Gastroesophageal sphincter (tissue), 4 donors: ENCODE measurements at regions not wholly inside any gene's neighbourhood (a gene's known extent, or its start where the extent isn't known, plus 50 kb on each side); places are given as distances from the start of the nearest gene placed in this dataset.

Source experiments
- ATAC-seq: fragments of 150-250 bp; one replicate; pipeline ENCODE4 v1.9.1; 2016; ENCODE audit warnings: mild to moderate bottlenecking, moderate library complexity
- H3K27ac ChIP-seq, 4 donors: fragments of 200-600 bp; sonication (generic) in 3 of 4; 1 replicate in 3 of 4; 2 replicates in 1 of 4; pipeline ENCODE4 v1.5.1; 2016 to 2019
- H3K27me3 ChIP-seq: fragments of 200-600 bp; sonication (generic); one replicate; pipeline ENCODE4 v1.5.1; 2019
- H3K36me3 ChIP-seq, 2 donors: fragments of 200-600 bp; sonication (generic); one replicate each; pipeline ENCODE4 v1.5.1; 2019; ENCODE audit warnings: control low read depth in 1 of 2
- H3K4me1 ChIP-seq, 3 donors: fragments of 200-600 bp; sonication (generic); 1 replicate in 2 of 3; 2 replicates in 1 of 3; pipeline ENCODE4 v1.5.1; 2016 to 2019; ENCODE audit warnings: control low read depth in 2 of 3
- H3K4me3 ChIP-seq, 2 donors: fragments of 200-600 bp; sonication (generic); one replicate each; pipeline ENCODE4 v1.5.1; 2019; ENCODE audit warnings: mild to moderate bottlenecking in 1 of 2, moderate library complexity in 1 of 2
- H3K9me3 ChIP-seq, 3 donors: fragments of 200-600 bp; sonication (generic); one replicate each; pipeline ENCODE4 v1.5.1; 2017 to 2019; ENCODE audit warnings: control low read depth in 2 of 3
- EP300 ChIP-seq: sonication (generic); formaldehyde crosslinking; IDR thresholded peaks from one replicate; pipeline ENCODE4 v1.6.1; 2017; ENCODE audit warnings: antibody characterized with exemption, mild to moderate bottlenecking
- POLR2A ChIP-seq, 2 donors: fragments of 450-650 bp; IDR thresholded peaks; one replicate each; pipeline ENCODE4 v1.6.1; 2017; ENCODE audit warnings: antibody characterized with exemption in 2 of 2, mild to moderate bottlenecking in 2 of 2, moderate library complexity in 1 of 2
- POLR2AphosphoS5 ChIP-seq: sonication (generic); formaldehyde crosslinking; IDR thresholded peaks from one replicate; pipeline ENCODE4 v1.6.1; 2017; ENCODE audit warnings: antibody characterized with exemption
- WGBS, 2 donors: methylation state at CpG; one replicate each; pipeline ENCODE4 v1.1.5; 2018; ENCODE audit warnings: low coverage in 1 of 2; 5-methylcytosine and 5-hydroxymethylcytosine counted together
- TF ChIP-seq, protein P1 (sequence below), 4 experiments: fragments of 200-600 bp in 2 of 4; fragments of 450-650 bp in 2 of 4; sonication (generic) in 1 of 4; IDR thresholded peaks; one replicate each; pipeline ENCODE4 v1.5.1; 2017 to 2019; ENCODE audit warnings: antibody characterized with exemption in 4 of 4, mild to moderate bottlenecking in 2 of 4, moderate library complexity in 2 of 4

DNA sequence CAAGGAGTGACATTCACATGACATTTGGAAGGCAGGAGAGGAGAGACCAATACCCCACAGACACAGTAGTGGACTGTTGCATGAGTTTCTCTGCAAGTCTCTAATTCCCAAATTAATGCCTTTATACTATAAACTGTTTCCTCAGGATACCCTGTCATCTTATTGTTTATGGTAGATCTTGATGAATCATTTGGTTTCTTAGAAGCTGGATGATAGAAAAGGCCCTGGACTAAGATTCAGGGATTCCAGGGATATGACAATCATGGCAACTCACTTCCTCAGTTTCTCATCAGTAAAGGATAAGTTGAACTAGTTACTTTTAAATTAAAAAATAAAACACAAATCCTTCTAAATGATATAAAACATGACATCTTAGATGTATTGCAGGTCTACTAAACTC lies 292.5 kb downstream of the TDRD15 start:
- TF ChIP-seq POLR2AphosphoS5 (no peak), EP300 (no peak), POLR2A (IDR thresholded peaks at IDR 0.05) (no peak)
- TF ChIP-seq, protein P1, sequence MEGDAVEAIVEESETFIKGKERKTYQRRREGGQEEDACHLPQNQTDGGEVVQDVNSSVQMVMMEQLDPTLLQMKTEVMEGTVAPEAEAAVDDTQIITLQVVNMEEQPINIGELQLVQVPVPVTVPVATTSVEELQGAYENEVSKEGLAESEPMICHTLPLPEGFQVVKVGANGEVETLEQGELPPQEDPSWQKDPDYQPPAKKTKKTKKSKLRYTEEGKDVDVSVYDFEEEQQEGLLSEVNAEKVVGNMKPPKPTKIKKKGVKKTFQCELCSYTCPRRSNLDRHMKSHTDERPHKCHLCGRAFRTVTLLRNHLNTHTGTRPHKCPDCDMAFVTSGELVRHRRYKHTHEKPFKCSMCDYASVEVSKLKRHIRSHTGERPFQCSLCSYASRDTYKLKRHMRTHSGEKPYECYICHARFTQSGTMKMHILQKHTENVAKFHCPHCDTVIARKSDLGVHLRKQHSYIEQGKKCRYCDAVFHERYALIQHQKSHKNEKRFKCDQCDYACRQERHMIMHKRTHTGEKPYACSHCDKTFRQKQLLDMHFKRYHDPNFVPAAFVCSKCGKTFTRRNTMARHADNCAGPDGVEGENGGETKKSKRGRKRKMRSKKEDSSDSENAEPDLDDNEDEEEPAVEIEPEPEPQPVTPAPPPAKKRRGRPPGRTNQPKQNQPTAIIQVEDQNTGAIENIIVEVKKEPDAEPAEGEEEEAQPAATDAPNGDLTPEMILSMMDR (IDR thresholded peaks at IDR 0.05), result no peak
- H3K4me3 ChIP-seq, result no peak overlapping the region
- no peaks in the 10 kb centered on the region for H3K36me3 ChIP-seq
- no peak for ATAC-seq
- H3K4me1 ChIP-seq, result no peaks in the 10 kb centered on the region
- H3K27ac ChIP-seq, result no peak overlapping the region
- H3K27me3 ChIP-seq, result no peaks in the 10 kb centered on the region
- no peaks in the 10 kb centered on the region for H3K9me3 ChIP-seq

- ATAC-seq, result no peak
- H3K27me3 ChIP-seq, result no peaks in the 10 kb centered on the region
- no peak overlapping the region for H3K4me3 ChIP-seq
- no peaks in the 10 kb centered on the region for H3K36me3 ChIP-seq
- H3K4me1 ChIP-seq, result no peaks in the 10 kb centered on the region
- no peak for TF ChIP-seq POLR2A (IDR thresholded peaks at IDR 0.05)
- TF ChIP-seq, protein P1 (IDR thresholded peaks at IDR 0.05), result no peak
- no peak for TF ChIP-seq POLR2AphosphoS5
- no peak for TF ChIP-seq EP300
- WGBS, 2 donors, result 41 to 57% methylated on average over 4 of the region's 4 CpGs
- no peaks in the 10 kb centered on the region for H3K9me3 ChIP-seq
- no peak overlapping the region for H3K27ac ChIP-seq
Observed at GRCh38 chr2:21418456-21418855, 294.7 kb downstream of the TDRD15 start.

- no peak overlapping the region for H3K4me3 ChIP-seq
- H3K27ac ChIP-seq, result no peak overlapping the region
- H3K27me3 ChIP-seq, result no peaks in the 10 kb centered on the region
- 85 to 94% methylated on average over 4 to 10 of the region's 10 CpGs for WGBS, 2 donors
- no peaks in the 10 kb centered on the region for H3K9me3 ChIP-seq
- H3K4me1 ChIP-seq, result no peaks in the 10 kb centered on the region
- TF ChIP-seq POLR2AphosphoS5 (no peak), POLR2A (IDR thresholded peaks at IDR 0.05) (no peak), EP300 (no peak)
- TF ChIP-seq, protein P1 (IDR thresholded peaks at IDR 0.05), result no peak
- ATAC-seq, result no peak
- H3K36me3 ChIP-seq, result no peaks in the 10 kb centered on the region
Observed at GRCh38 chr2:21420553-21421335, 297.0 kb downstream of the TDRD15 start.

DNA sequence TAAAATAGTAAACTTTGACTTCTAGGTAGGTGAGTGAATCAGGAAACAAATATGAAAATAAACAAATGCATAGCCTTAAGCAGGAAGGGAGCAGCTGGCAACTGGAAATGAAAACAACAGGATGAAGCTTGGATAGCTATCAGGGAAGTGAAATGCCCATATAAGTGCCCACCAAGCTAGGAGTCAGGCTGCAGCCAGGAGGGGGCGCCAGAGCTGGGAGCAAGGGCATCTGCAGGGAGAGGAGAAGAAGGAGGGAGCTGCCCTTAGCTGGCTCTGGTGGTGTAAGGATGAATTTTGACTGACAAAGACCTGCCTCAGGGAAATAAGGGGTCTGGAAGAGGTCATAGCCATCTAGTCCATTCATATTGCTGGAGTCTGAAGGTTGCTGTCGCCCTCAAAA lies 298.3 kb downstream of the TDRD15 start:
- no peaks in the 10 kb centered on the region for H3K4me1 ChIP-seq
- WGBS, 2 donors, result 50% methylated on average over 2 of the region's 2 CpGs; no CpG with 5 or more reads in 1 of the 2 donors
- no peak overlapping the region for H3K4me3 ChIP-seq
- no peak for ATAC-seq
- no peak overlapping the region for H3K27ac ChIP-seq
- no peaks in the 10 kb centered on the region for H3K36me3 ChIP-seq
- TF ChIP-seq, protein P1 (IDR thresholded peaks at IDR 0.05), result peak in 1 of 4 experiments; percentile 23
- TF ChIP-seq POLR2AphosphoS5, result no peak
- no peaks in the 10 kb centered on the region for H3K9me3 ChIP-seq
- no peaks in the 10 kb centered on the region for H3K27me3 ChIP-seq

- Histone ChIP-seq H3K36me3 (no peaks in the 10 kb centered on the region), H3K4me3 (no peak overlapping the region), H3K27ac (no peak overlapping the region), H3K27me3 (no peaks in the 10 kb centered on the region), H3K4me1 (no peaks in the 10 kb centered on the region), H3K9me3 (no peaks in the 10 kb centered on the region)
- WGBS, 2 donors, result 68 to 81% methylated on average over 3 to 7 of the region's 7 CpGs
- TF ChIP-seq POLR2A (IDR thresholded peaks at IDR 0.05) (no peak), POLR2AphosphoS5 (no peak), EP300 (no peak)
- TF ChIP-seq, protein P1 (IDR thresholded peaks at IDR 0.05), result no peak
- no peak for ATAC-seq
Observed at GRCh38 chr2:21422724-21423522, 299.2 kb downstream of the TDRD15 start.
